ENCODE measurements at regions not wholly inside any gene's neighbourhood (a gene's known extent, or its start where the extent isn't known, plus 50 kb on each side); places are given as distances from the start of the nearest gene placed in this dataset.

DNA sequence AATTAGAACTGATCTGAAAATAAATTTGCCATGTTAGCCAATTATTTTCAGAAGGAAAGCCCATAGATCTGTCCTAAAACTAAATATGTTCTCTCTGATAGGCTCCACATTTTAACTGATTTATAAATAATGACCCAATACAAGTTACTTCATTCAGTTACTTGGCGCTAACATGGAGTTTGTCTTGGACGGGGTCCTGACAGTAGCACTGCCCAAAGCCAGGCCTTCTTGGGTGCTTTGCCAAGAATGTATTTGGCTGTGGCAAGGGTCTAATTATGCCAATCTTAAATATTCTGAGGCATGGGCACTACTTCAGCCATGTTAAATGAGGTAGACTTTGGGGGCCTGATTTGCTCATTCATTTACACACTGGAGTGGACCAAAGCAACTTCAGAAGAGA, 135.0 kb upstream of the PKDCC start:
- Histone ChIP-seq H3K4me3 (no peak overlapping the region), H3K27me3 (no peaks in the 10 kb centered on the region), H3K27ac (peak overlapping the region in 1 of 3 donors; percentile 54), H3K4me1 (peaks cover 0 to 57% (median 14%) of the 10 kb centered on the region in 4 donors), H3K9me3 (no peaks in the 10 kb centered on the region), H3K36me3 (no peaks in the 10 kb centered on the region)
- ATAC-seq (peak; percentile 45 to 75 (median 60)), DNase-seq (peak in 1 of 3 donors; percentile 73)
- TF ChIP-seq, protein P1, sequence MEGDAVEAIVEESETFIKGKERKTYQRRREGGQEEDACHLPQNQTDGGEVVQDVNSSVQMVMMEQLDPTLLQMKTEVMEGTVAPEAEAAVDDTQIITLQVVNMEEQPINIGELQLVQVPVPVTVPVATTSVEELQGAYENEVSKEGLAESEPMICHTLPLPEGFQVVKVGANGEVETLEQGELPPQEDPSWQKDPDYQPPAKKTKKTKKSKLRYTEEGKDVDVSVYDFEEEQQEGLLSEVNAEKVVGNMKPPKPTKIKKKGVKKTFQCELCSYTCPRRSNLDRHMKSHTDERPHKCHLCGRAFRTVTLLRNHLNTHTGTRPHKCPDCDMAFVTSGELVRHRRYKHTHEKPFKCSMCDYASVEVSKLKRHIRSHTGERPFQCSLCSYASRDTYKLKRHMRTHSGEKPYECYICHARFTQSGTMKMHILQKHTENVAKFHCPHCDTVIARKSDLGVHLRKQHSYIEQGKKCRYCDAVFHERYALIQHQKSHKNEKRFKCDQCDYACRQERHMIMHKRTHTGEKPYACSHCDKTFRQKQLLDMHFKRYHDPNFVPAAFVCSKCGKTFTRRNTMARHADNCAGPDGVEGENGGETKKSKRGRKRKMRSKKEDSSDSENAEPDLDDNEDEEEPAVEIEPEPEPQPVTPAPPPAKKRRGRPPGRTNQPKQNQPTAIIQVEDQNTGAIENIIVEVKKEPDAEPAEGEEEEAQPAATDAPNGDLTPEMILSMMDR (IDR thresholded peaks at IDR 0.05): no peak
- no peak for TF ChIP-seq POLR2A (IDR thresholded peaks at IDR 0.05)
- intact Hi-C loops (cut with DNase I): no loop called here
- 33% methylated on average over 2 of the region's 2 CpGs for WGBS (ENCODE audit: insufficient coverage, low coverage, low lambda C conversion rate, missing lambda C conversion rate)

DNA sequence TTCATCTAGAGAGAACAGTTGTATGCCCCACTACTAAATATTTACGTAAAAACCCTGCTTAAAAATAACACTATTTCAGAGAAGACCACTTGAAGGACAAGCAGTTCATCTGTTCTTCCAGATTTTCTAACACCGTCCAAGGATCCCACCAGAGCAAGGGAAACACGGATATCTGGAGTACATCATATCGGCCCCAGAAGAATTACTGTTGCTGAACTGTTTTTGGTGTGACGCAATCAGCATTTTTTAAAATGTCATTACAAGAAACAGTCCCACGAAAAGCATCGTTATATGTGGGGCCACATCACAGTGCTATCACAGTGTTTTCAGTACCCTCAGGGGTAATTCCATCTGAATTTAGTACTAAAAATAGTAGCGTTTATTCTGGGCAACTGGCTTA, 134.5 kb upstream of the PKDCC start:
- ATAC-seq (no peak), DNase-seq (no peak)
- no peak overlapping the region for H3K4me3 ChIP-seq
- TF ChIP-seq POLR2A (IDR thresholded peaks at IDR 0.05): no peak
- TF ChIP-seq, protein P1 (IDR thresholded peaks at IDR 0.05): no peak
- no peaks in the 10 kb centered on the region for H3K27me3 ChIP-seq
- 78% methylated on average over 8 of the region's 8 CpGs for WGBS (ENCODE audit: insufficient coverage, low coverage, low lambda C conversion rate, missing lambda C conversion rate)
- intact Hi-C loops (cut with DNase I): no loop called here
- peaks cover 0 to 52% (median 11%) of the 10 kb centered on the region in 4 donors for H3K4me1 ChIP-seq
- H3K27ac ChIP-seq: peak overlapping the region in 1 of 3 donors; percentile 29
- H3K36me3 ChIP-seq: no peaks in the 10 kb centered on the region
- H3K9me3 ChIP-seq: no peaks in the 10 kb centered on the region

DNA sequence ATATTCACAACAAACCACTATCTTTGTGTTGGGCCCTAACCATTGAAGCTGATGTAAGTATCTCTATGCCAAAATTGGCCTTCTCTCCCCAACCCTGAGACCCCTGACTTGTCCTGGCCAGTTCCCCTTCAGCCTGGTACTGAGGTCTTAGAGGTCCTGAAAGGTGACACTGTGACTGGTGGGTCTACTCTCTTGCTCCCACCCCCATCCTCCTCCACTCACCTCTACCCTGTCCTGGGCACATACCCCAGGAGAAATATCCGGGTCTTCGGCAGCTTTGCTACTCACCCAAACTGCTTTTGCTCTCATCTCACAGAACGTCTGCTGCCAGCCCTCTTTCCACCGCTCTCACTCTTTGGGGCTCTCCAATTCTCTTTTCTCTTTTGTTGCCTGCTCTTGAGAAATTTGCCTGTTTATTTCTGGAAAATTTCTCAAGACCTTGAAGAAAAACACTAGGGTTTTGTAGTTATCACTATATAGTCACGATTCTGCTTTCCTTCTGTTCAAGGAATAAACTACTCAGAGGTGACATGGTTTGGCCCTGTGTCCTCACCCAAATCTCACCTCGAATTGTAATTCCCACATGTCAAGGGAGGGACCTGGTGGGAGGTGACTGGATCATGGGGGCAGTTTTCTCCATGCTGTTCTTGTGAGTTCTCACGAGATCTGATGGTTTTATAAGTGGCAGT, 133.8 kb upstream of the PKDCC start:
- DNase-seq (peak in 1 of 3 donors; percentile 26), ATAC-seq (no peak)
- H3K36me3 ChIP-seq: no peaks in the 10 kb centered on the region
- H3K27ac ChIP-seq: peak overlapping the region in 2 of 3 donors; percentile 39 to 81
- no peaks in the 10 kb centered on the region for H3K27me3 ChIP-seq
- no peaks in the 10 kb centered on the region for H3K9me3 ChIP-seq
- WGBS (ENCODE audit: insufficient coverage, low coverage, low lambda C conversion rate, missing lambda C conversion rate): 82% methylated on average over 7 of the region's 7 CpGs
- H3K4me3 ChIP-seq: no peak overlapping the region
- intact Hi-C loops (cut with DNase I): no loop called here
- H3K4me1 ChIP-seq: peaks cover 0 to 44% (median 9%) of the 10 kb centered on the region in 4 donors
- no peak for TF ChIP-seq POLR2A (IDR thresholded peaks at IDR 0.05)
- TF ChIP-seq, protein P1 (IDR thresholded peaks at IDR 0.05): no peak

DNA sequence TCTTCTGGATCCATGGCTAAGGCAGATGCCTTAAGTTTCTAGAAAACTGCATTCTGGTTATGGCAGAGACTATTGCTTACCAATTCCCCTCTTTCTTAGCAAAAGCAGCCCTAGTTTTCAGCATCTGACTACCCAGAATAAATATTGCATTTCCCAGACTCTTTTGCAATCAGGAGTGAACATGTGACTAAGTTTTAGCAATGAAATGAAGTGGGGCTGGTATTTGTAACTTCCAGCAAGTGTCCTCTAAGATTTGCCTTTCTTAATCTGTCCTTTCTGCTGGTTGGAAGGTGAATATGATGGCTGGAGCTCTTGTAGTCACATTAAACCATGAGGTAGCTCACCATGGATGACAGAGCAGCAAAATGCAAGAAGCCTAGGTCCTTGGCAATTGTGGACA, 132.9 kb upstream of the PKDCC start:
- Histone ChIP-seq H3K4me3 (no peak overlapping the region), H3K27me3 (no peaks in the 10 kb centered on the region), H3K9me3 (no peaks in the 10 kb centered on the region), H3K27ac (peak overlapping the region in 2 of 3 donors; percentile 39 to 81), H3K4me1 (peaks cover 0 to 36% (median 5%) of the 10 kb centered on the region in 4 donors), H3K36me3 (no peaks in the 10 kb centered on the region)
- DNase-seq (peak in 1 of 3 donors; percentile 26), ATAC-seq (peak; percentile 49 to 76 (median 58))
- intact Hi-C loops (cut with DNase I): no loop called here
- TF ChIP-seq, protein P1 (IDR thresholded peaks at IDR 0.05): no peak
- TF ChIP-seq POLR2A (IDR thresholded peaks at IDR 0.05): no peak
